ENCODE measurements at regions not wholly inside any gene's neighbourhood (a gene's known extent, or its start where the extent isn't known, plus 50 kb on each side); places are given as distances from the start of the nearest gene placed in this dataset.

GRCh38 chr1:112772781-112773180, 57.6 kb upstream of the PPM1J start:
- Histone ChIP-seq H4K8ac (ENCODE audit: low read depth in 2 of 2, low read length in 2 of 2) (no peak overlapping the region), H2BK15ac (ENCODE audit: low read depth, low read length) (no peak overlapping the region), H3K79me1 (ENCODE audit: low read depth in 1 of 2, low read length in 2 of 2) (no peaks in the 10 kb centered on the region), H4K91ac (ENCODE audit: insufficient read depth, low read depth, low read length) (no peak overlapping the region), H3K56ac (ENCODE audit: extremely low read depth, insufficient read depth, low read length) (no peak overlapping the region), H3K36me3 (ENCODE audit: control insufficient read depth, insufficient read depth, low read length) (no peaks in the 10 kb centered on the region), H2AK5ac (ENCODE audit: low read depth, low read length) (no peak overlapping the region), H3K18ac (ENCODE audit: low read depth, low read length) (no peak overlapping the region), H3K4ac (ENCODE audit: low read depth, low read length) (no peak overlapping the region), H3K4me2 (ENCODE audit: low read depth, low read length) (no peak overlapping the region), H3K9me3 (ENCODE audit: control insufficient read depth, insufficient read depth, low read length) (peaks cover 1% of the 10 kb centered on the region; the same call in 1 of the 2 replicates), H3K9ac (ENCODE audit: low read depth, low read length) (no peak overlapping the region), H2BK120ac (ENCODE audit: low read depth, low read length) (no peak overlapping the region), H4K5ac (ENCODE audit: low read depth, low read length) (no peak overlapping the region), H2BK5ac (ENCODE audit: low read depth, low read length, poor library complexity, severe bottlenecking) (no peak overlapping the region), H3K4me3 (ENCODE audit: insufficient read depth, low read depth, low read length) (no peak overlapping the region), H2AK9ac (replicated peaks; ENCODE audit: low read depth, low read length, poor library complexity) (no peak overlapping the region), H4K20me1 (ENCODE audit: insufficient read depth, low read length) (no peaks in the 10 kb centered on the region), H3K23ac (ENCODE audit: low read depth, low read length) (no peak overlapping the region), H2BK20ac (ENCODE audit: low read depth, low read length) (no peak overlapping the region), H3K27me3 (ENCODE audit: control insufficient read depth, insufficient read depth, low read length) (peaks cover 5% of the 10 kb centered on the region; the same call in 1 of the 2 replicates), H3K4me1 (ENCODE audit: control insufficient read depth, insufficient read depth, low read length) (no peaks in the 10 kb centered on the region), H2AFZ (replicated peaks; ENCODE audit: low read length, poor library complexity) (no peak overlapping the region), H3K14ac (replicated peaks; ENCODE audit: low read depth, low read length) (no peak overlapping the region), H3K9me1 (ENCODE audit: insufficient read depth, low read length) (no peaks in the 10 kb centered on the region), H3K27ac (ENCODE audit: insufficient read depth, low read length) (no peak overlapping the region)
- DNase-seq, result no peak
- ChIA-PET CTCF (no interaction called here), POLR2A (ENCODE audit: unreplicated experiment) (no interaction called here)
- in situ Hi-C loops (cut with MboI; ENCODE audit: low sequenced_read_pairs) (no loop called here), dilution Hi-C loops (cut with HindIII; ENCODE audit: low sequenced_read_pairs, unreplicated experiment) (no loop called here), intact Hi-C loops (cut with micrococcal nuclease) (no loop called here)
- no peak for ATAC-seq (ENCODE audit: low read depth)
- BruUV-seq (replicated peaks), result no TSS peak
- TF ChIP-seq CEBPB (IDR thresholded peaks at IDR 0.05; ENCODE audit: low read depth, low read length) (no peak), CHD1 (IDR thresholded peaks at IDR 0.05; ENCODE audit: low read depth, low read length) (no peak), RFX5 (IDR thresholded peaks at IDR 0.05; ENCODE audit: low read depth, low read length) (no peak), MXI1 (IDR thresholded peaks at IDR 0.05; ENCODE audit: borderline replicate concordance, low read depth, low read length) (no peak), BHLHE40 (IDR thresholded peaks at IDR 0.05; ENCODE audit: low read depth, low read length) (no peak), ELK1 (IDR thresholded peaks at IDR 0.05; ENCODE audit: borderline replicate concordance, low read depth, low read length) (no peak), CTCF (conservative IDR thresholded peaks at IDR 0.05; ENCODE audit: low read depth, low read length) (no peak), NFE2L2 (IDR thresholded peaks at IDR 0.05; ENCODE audit: low read depth, low read length) (no peak), SMC3 (IDR thresholded peaks at IDR 0.05; ENCODE audit: low read depth, low read length) (no peak), MAFK (IDR thresholded peaks at IDR 0.05; ENCODE audit: low read depth, low read length) (no peak), FOS (IDR thresholded peaks at IDR 0.05; ENCODE audit: low read depth, low read length) (no peak), RAD21 (IDR thresholded peaks at IDR 0.05; ENCODE audit: low read length) (no peak)
- WGBS, 2 experiments (ENCODE audit: extremely low coverage in 2 of 2, insufficient read length in 1 of 2), result no CpG with 5 or more reads among the region's 4 CpGs

All from IMR-90 (cell line).